Uterus (tissue), 2 donors: ENCODE measurements at regions not wholly inside any gene's neighbourhood (a gene's known extent, or its start where the extent isn't known, plus 50 kb on each side); places are given as distances from the start of the nearest gene placed in this dataset.

Experiments used
- CTCF ChIP-seq, 4 experiments: fragments of 200-600 bp in 2 of 4; fragments of 450-650 bp in 2 of 4; sonication (generic) in 2 of 4; IDR thresholded peaks; one replicate each; pipeline ENCODE4 v1.5.1; 2016 to 2019; ENCODE audit warnings: antibody characterized with exemption in 4 of 4, mild to moderate bottlenecking in 2 of 4, moderate library complexity in 1 of 4
- POLR2A ChIP-seq, 2 donors: fragments of 450-650 bp; IDR thresholded peaks; one replicate each; pipeline ENCODE4 v1.6.1; 2016; ENCODE audit warnings: antibody characterized with exemption in 2 of 2, mild to moderate bottlenecking in 1 of 2, moderate library complexity in 1 of 2

GRCh38 chr3:177824841-177825240, 627.6 kb upstream of the TBL1XR1 start:
- TF ChIP-seq CTCF (IDR thresholded peaks at IDR 0.05) (no peak), POLR2A (IDR thresholded peaks at IDR 0.05) (no peak)
